Mesenchymal stem cell (in vitro differentiated cells and primary cell): ENCODE measurements at regions not wholly inside any gene's neighbourhood (a gene's known extent, or its start where the extent isn't known, plus 50 kb on each side); places are given as distances from the start of the nearest gene placed in this dataset.

ENCODE experiments used
- DNase-seq: peaks from one replicate; pipeline ENCODE4 v3.0.0-alpha.2; 2013
- H2AFZ ChIP-seq: one replicate; pipeline ENCODE4 v1.6.1; 2013; ENCODE audit warnings: low read depth, mild to moderate bottlenecking, control low read depth, inconsistent platforms, low read length, moderate library complexity
- H2AK5ac ChIP-seq: 2 replicates; pipeline ENCODE4 v1.6.1; 2013; ENCODE audit warnings: low read length, moderate library complexity, mild to moderate bottlenecking, inconsistent platforms; ENCODE audit not compliant: severe bottlenecking
- H2BK120ac ChIP-seq: one replicate; pipeline ENCODE4 v1.6.1; 2013; ENCODE audit warnings: low read depth, mild to moderate bottlenecking, inconsistent platforms, low read length, moderate library complexity
- H2BK12ac ChIP-seq, 2 experiments: one replicate each; pipeline ENCODE4 v1.6.1; 2013; ENCODE audit warnings: inconsistent platforms in 2 of 2, low read length in 2 of 2, mild to moderate bottlenecking in 2 of 2, moderate library complexity in 2 of 2, control low read depth in 1 of 2
- H2BK15ac ChIP-seq: one replicate; pipeline ENCODE4 v1.6.1; 2013; ENCODE audit warnings: mild to moderate bottlenecking, low read depth, inconsistent platforms; ENCODE audit not compliant: poor library complexity, severe bottlenecking
- H2BK5ac ChIP-seq: 2 replicates; pipeline ENCODE4 v1.6.1; 2013; ENCODE audit warnings: low read depth, mild to moderate bottlenecking, low read length, control low read depth, inconsistent platforms; ENCODE audit not compliant: poor library complexity, severe bottlenecking
- H3K14ac ChIP-seq, 2 experiments: one replicate each; pipeline ENCODE4 v1.6.1; 2013; ENCODE audit warnings: inconsistent platforms in 2 of 2, low read length in 2 of 2, control low read depth in 1 of 2, mild to moderate bottlenecking in 1 of 2, moderate library complexity in 1 of 2
- H3K18ac ChIP-seq, 2 experiments: one replicate each; pipeline ENCODE4 v1.6.1; 2013; ENCODE audit warnings: inconsistent platforms in 2 of 2, low read length in 2 of 2, control low read depth in 1 of 2, low read depth in 1 of 2, mild to moderate bottlenecking in 1 of 2
- H3K23ac ChIP-seq, 2 experiments: one replicate each; pipeline ENCODE4 v1.6.1; 2013; ENCODE audit warnings: inconsistent platforms in 2 of 2, low read length in 2 of 2, mild to moderate bottlenecking in 2 of 2, moderate library complexity in 2 of 2, control low read depth in 1 of 2
- H3K27ac ChIP-seq: 2 replicates; pipeline ENCODE4 v1.5.1; 2013; ENCODE audit warnings: mild to moderate bottlenecking, moderate library complexity, low read length, control low read depth, inconsistent platforms; ENCODE audit not compliant: poor library complexity, severe bottlenecking
- H3K27me3 ChIP-seq, 2 experiments: 2 replicates each; pipeline versions ENCODE4 v1.6.1 to v1.7.0; 2013; ENCODE audit warnings: low read length in 2 of 2, mild to moderate bottlenecking in 2 of 2, moderate library complexity in 2 of 2, control low read depth in 1 of 2, inconsistent platforms in 1 of 2; ENCODE audit not compliant: control insufficient read depth in 1 of 2, insufficient read depth in 1 of 2
- H3K36me3 ChIP-seq, 2 experiments: 2 replicates each; pipeline versions ENCODE4 v1.6.1 to v1.7.0; 2013; ENCODE audit warnings: low read length in 2 of 2, control low read depth in 1 of 2, inconsistent platforms in 1 of 2, low read depth in 1 of 2, mild to moderate bottlenecking in 1 of 2; ENCODE audit not compliant: insufficient read depth in 2 of 2, control insufficient read depth in 1 of 2
- H3K4ac ChIP-seq, 2 experiments: one replicate each; pipeline ENCODE4 v1.6.1; 2013; ENCODE audit warnings: inconsistent platforms in 2 of 2, low read length in 2 of 2, mild to moderate bottlenecking in 2 of 2, moderate library complexity in 2 of 2, control low read depth in 1 of 2, low read depth in 1 of 2
- H3K4me1 ChIP-seq: 2 replicates; pipeline ENCODE4 v1.6.1; 2013; ENCODE audit warnings: low read depth, low read length, control low read depth; ENCODE audit not compliant: control insufficient read depth, insufficient read depth
- H3K4me2 ChIP-seq: 2 replicates; pipeline ENCODE4 v1.6.1; 2013; ENCODE audit warnings: low read length, mild to moderate bottlenecking, inconsistent platforms; ENCODE audit not compliant: poor library complexity, severe bottlenecking
- H3K4me3 ChIP-seq, 2 experiments: 2 replicates each; pipeline versions ENCODE4 v1.5.1 to v1.7.0; 2013; ENCODE audit warnings: low read length in 2 of 2, mild to moderate bottlenecking in 2 of 2, control low read depth in 1 of 2, low read depth in 1 of 2; ENCODE audit not compliant: insufficient read depth in 1 of 2
- H3K79me1 ChIP-seq: replicated peaks from 2 replicates; pipeline ENCODE4 v1.6.1; 2013; ENCODE audit warnings: mild to moderate bottlenecking, control low read depth, low read length, inconsistent platforms; ENCODE audit not compliant: poor library complexity, severe bottlenecking
- H3K9ac ChIP-seq: 2 replicates; pipeline ENCODE4 v1.7.0; 2013; ENCODE audit warnings: mild to moderate bottlenecking, low read length, moderate library complexity
- H3K9me3 ChIP-seq: 2 replicates; pipeline ENCODE4 v1.7.0; 2013; ENCODE audit warnings: mild to moderate bottlenecking, low read length; ENCODE audit not compliant: control insufficient read depth
- H4K8ac ChIP-seq: one replicate; pipeline ENCODE4 v1.6.1; 2013; ENCODE audit warnings: inconsistent platforms, mild to moderate bottlenecking, low read length, moderate library complexity
- H4K91ac ChIP-seq: one replicate; pipeline ENCODE4 v1.6.1; 2013; ENCODE audit warnings: mild to moderate bottlenecking, low read length, inconsistent platforms
- WGBS: methylation state at CpG from one replicate; pipeline ENCODE4 v1.1.7; 2013; ENCODE audit warnings: mixed read lengths; 5-methylcytosine and 5-hydroxymethylcytosine counted together

GRCh38 chrX:55981603-55982002 lies 250.6 kb upstream of the KLF8 start:
- Histone ChIP-seq H2BK5ac (no peak overlapping the region), H3K23ac (no peak overlapping the region), H3K9me3 (peaks cover 11% of the 10 kb centered on the region), H2AK5ac (no peak overlapping the region), H3K4me3 (no peak overlapping the region), H3K14ac (no peak overlapping the region), H3K9ac (no peak overlapping the region), H3K4me1 (no peaks in the 10 kb centered on the region), H3K27ac (no peak overlapping the region), H3K36me3 (no peaks in the 10 kb centered on the region), H3K79me1 (no peaks in the 10 kb centered on the region), H3K4me2 (no peak overlapping the region), H3K27me3 (no peaks in the 10 kb centered on the region), H4K8ac (no peak overlapping the region), H3K4ac (no peak overlapping the region), H2BK120ac (no peak overlapping the region), H4K91ac (no peak overlapping the region), H2AFZ (no peak overlapping the region), H2BK12ac (no peak overlapping the region), H2BK15ac (no peak overlapping the region), H3K18ac (no peak overlapping the region)
- no CpG with 5 or more reads among the region's 1 CpG for WGBS
- no peak for DNase-seq

- no peak overlapping the region for H4K8ac ChIP-seq
- H2BK15ac ChIP-seq, result no peak overlapping the region
- 63% methylated on average over 3 of the region's 3 CpGs for WGBS
- no peak for DNase-seq
- H2AFZ ChIP-seq, result no peak overlapping the region
- no peak overlapping the region for H2BK5ac ChIP-seq
- no peak overlapping the region for H3K4me2 ChIP-seq
- H4K91ac ChIP-seq, result no peak overlapping the region
- H3K4ac ChIP-seq, result no peak overlapping the region
- H3K27ac ChIP-seq, result no peak overlapping the region
- H2BK12ac ChIP-seq, result no peak overlapping the region
- no peak overlapping the region for H3K4me3 ChIP-seq
- H3K9ac ChIP-seq, result no peak overlapping the region
- no peaks in the 10 kb centered on the region for H3K27me3 ChIP-seq
- H3K4me1 ChIP-seq, result no peaks in the 10 kb centered on the region
- H2AK5ac ChIP-seq, result no peak overlapping the region
- no peak overlapping the region for H3K18ac ChIP-seq
- H3K79me1 ChIP-seq, result peaks cover 6% of the 10 kb centered on the region
- no peak overlapping the region for H3K23ac ChIP-seq
- H3K36me3 ChIP-seq, result no peaks in the 10 kb centered on the region
- no peak overlapping the region for H3K14ac ChIP-seq
- H3K9me3 ChIP-seq, result peaks cover 14% of the 10 kb centered on the region
- no peak overlapping the region for H2BK120ac ChIP-seq
These were observed 235.5 kb upstream of the KLF8 start for GRCh38 chrX:55996649-55997048.

- Histone ChIP-seq H3K23ac (no peak overlapping the region), H2BK12ac (no peak overlapping the region), H3K4me1 (no peaks in the 10 kb centered on the region), H2BK5ac (no peak overlapping the region), H3K4me2 (no peak overlapping the region), H4K91ac (no peak overlapping the region), H3K27ac (no peak overlapping the region), H3K4me3 (no peak overlapping the region), H3K18ac (no peak overlapping the region), H2BK15ac (no peak overlapping the region), H3K36me3 (no peaks in the 10 kb centered on the region), H3K27me3 (no peaks in the 10 kb centered on the region), H2AK5ac (no peak overlapping the region), H2AFZ (no peak overlapping the region), H4K8ac (no peak overlapping the region), H3K9ac (no peak overlapping the region), H3K79me1 (peaks cover 7% of the 10 kb centered on the region), H3K14ac (no peak overlapping the region), H3K4ac (no peak overlapping the region), H2BK120ac (no peak overlapping the region), H3K9me3 (no peaks in the 10 kb centered on the region)
- WGBS, result no CpG with 5 or more reads among the region's 1 CpG
- DNase-seq, result peak; percentile 2
These were observed 232.0 kb upstream of the KLF8 start for GRCh38 chrX:56000174-56000573.

- Histone ChIP-seq H2AFZ (no peak overlapping the region), H3K4ac (no peak overlapping the region), H3K9me3 (no peaks in the 10 kb centered on the region), H3K9ac (no peak overlapping the region), H3K36me3 (no peaks in the 10 kb centered on the region), H3K27me3 (no peaks in the 10 kb centered on the region), H3K4me1 (no peaks in the 10 kb centered on the region), H2BK5ac (no peak overlapping the region), H2BK12ac (no peak overlapping the region), H3K23ac (no peak overlapping the region), H2AK5ac (no peak overlapping the region), H3K27ac (no peak overlapping the region), H2BK120ac (no peak overlapping the region), H2BK15ac (no peak overlapping the region), H3K79me1 (peaks cover 10% of the 10 kb centered on the region), H4K91ac (no peak overlapping the region), H3K4me3 (no peak overlapping the region), H3K18ac (no peak overlapping the region), H4K8ac (no peak overlapping the region), H3K4me2 (no peak overlapping the region), H3K14ac (no peak overlapping the region)
- no peak for DNase-seq
These were observed 231.4 kb upstream of the KLF8 start for GRCh38 chrX:56000729-56001128.
